GM12874 (cell line): ENCODE measurements at regions not wholly inside any gene's neighbourhood (a gene's known extent, or its start where the extent isn't known, plus 50 kb on each side); places are given as distances from the start of the nearest gene placed in this dataset.

ENCODE experiments used
- CTCF ChIP-seq: IDR thresholded peaks from 2 replicates; pipeline ENCODE4 v1.5.1; 2011; ENCODE audit warnings: low read depth, mild to moderate bottlenecking, control low read depth, low read length, moderate library complexity; ENCODE audit not compliant: insufficient read depth

DNA sequence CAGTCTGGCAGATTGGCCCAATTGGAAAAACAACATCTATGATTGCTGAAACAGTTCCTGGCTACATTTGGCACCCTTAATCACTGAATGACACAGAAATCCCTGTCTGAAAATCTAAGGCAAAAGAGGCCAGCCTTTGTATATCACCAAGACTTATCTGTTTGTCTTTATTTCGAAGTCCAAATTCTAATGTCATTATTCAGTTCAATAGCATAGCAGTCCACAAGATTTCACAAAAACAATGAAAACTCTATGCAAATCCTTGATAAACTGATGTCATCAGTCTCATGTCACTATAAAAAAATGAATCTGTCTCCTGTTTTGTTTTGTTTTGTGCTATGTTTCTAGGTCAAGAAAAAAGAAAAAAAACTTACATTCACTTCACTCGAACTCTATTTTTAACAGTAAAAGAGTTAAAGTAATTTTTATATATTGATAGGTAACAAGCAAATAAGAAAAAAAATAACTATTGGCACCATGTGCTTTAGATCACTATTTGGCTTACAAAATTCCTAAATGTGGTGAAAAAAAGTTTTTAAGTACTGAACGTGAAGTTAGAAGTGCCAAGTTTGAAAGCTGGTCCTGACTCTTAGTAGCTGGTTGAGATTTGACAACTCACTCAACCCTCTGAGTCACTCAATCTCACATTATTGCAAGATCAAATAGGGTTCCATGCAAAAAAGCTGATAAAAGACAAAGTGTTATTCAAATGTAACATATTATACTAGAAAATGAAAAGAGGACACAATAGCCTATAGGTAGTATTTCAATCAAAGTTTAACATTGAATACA lies 359.3 kb downstream of the IRS1 start:
- TF ChIP-seq CTCF = no peak

DNA sequence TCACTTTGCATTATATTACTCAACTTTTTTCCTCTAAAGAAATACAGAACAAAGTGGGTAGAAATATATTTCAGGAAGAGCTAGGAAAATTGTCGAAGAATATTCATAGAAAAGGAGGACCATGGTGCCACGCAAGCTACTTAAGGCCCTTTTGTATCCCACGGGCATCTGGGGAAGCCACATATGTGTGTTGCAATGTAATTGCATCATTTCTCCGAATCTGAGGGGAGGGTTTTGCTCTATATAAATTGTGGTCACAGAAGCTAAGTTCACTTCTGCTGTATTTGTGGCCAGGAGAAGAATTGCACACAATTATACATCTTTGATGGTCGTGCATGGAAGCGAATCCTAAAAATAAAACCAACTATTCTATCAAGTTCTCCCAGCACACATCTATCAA lies 360.3 kb downstream of the IRS1 start:
- no peak for TF ChIP-seq CTCF

GRCh38 chr2:226435146-226435545 lies 364.5 kb downstream of the IRS1 start:
- TF ChIP-seq CTCF = no peak

DNA sequence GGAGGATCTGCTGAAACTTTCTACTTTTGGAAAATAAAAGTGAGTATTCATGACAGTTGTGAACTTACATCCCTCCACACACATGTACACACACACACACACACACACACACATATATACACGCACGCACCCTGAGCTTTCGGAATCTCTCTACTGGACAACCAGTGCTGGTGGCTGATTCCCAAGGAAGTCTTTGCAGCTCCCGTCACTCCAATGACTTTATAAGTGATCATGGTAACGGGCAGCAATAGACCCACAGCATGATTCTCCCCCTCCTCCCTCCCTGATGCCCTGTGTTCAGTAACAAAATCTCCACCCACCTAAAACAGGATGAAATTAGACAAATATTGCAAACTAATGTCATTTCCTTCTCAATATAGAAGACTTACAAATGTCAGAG lies 364.9 kb downstream of the IRS1 start:
- no peak for TF ChIP-seq CTCF

DNA sequence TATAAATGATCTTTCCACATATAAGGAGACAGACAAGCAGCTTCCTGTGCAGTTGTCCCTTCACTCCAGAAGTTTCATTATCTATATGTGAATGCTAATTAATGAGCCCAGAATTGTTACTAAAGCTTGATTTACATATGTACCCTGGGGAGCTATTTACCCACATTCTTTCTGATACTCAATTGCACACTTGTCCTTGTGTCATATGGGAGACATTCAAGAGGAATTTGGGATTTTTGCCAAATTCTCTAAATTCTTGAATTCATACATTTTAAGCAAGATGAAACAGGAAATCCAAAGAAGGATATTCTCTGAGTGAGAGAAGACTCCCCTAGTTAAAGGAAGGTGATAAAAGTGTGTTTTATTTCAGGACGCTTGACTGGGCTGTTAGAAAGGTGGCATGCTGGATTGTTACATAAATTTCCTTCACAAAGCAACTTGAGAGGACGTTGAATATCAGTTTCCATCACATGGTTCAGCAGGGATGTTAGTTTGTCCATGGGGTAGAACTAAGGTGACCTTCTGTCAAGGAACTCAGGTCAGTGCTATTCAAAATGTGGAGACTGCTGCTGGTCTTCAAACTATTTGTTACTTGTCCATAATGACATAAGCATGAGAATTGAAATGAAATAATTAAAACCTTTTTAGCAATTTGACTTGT lies 368.2 kb downstream of the IRS1 start:
- no peak for TF ChIP-seq CTCF

GRCh38 chr2:226429476-226429875 lies 370.1 kb downstream of the IRS1 start:
- no peak for TF ChIP-seq CTCF

GRCh38 chr2:226427538-226428307 lies 371.9 kb downstream of the IRS1 start:
- TF ChIP-seq CTCF = no peak
